HEK293 (cell line): ENCODE measurements at regions not wholly inside any gene's neighbourhood (a gene's known extent, or its start where the extent isn't known, plus 50 kb on each side); places are given as distances from the start of the nearest gene placed in this dataset.

Experiments used
- CTCF ChIA-PET: fragments of 350-600 bp; formaldehyde crosslinking; extraction: SDS; loops from one replicate; lab custom pipeline; 2021; ENCODE audit warnings: antibody characterized with exemption; lab: Yijun Ruan, JAX
- POLR2A ChIA-PET: fragments of 300-600 bp; formaldehyde crosslinking; extraction: SDS; loops from one replicate; lab custom pipeline; 2020; ENCODE audit warnings: antibody characterized with exemption, inconsistent platforms; lab: Yijun Ruan, JAX
- H3K27ac ChIP-seq: fragments of 200-500 bp; sonication (Bioruptor generic); 2 replicates; pipeline ENCODE4 v1.5.1; 2014; ENCODE audit warnings: low read depth, low read length, control low read depth, inconsistent platforms; ENCODE audit errors: extremely low read depth
- H3K36me3 ChIP-seq, 2 experiments: fragments of 200-500 bp in 1 of 2; sonication (Bioruptor generic) in 1 of 2; 1 replicate in 1 of 2; 2 replicates in 1 of 2; pipeline ENCODE4 v1.5.1; 2014 to 2017; ENCODE audit warnings: inconsistent platforms in 2 of 2, low read length in 2 of 2; ENCODE audit not compliant: control insufficient read depth in 2 of 2, insufficient read depth in 1 of 2
- H3K4me1 ChIP-seq: fragments of 200-500 bp; sonication (Bioruptor generic); 2 replicates; pipeline ENCODE4 v1.5.1; 2014; ENCODE audit warnings: mild to moderate bottlenecking, low read length, inconsistent platforms; ENCODE audit not compliant: control insufficient read depth, insufficient read depth
- H3K4me3 ChIP-seq: 2 replicates; pipeline ENCODE4 v1.5.1; 2011; ENCODE audit warnings: low read depth, mild to moderate bottlenecking, control low read depth, low read length, moderate library complexity
- H3K9me3 ChIP-seq: fragments of 200-500 bp; sonication (Bioruptor generic); 2 replicates; pipeline ENCODE4 v1.5.1; 2014; ENCODE audit warnings: low read depth, low read length, inconsistent platforms; ENCODE audit not compliant: control insufficient read depth, insufficient read depth
- FEZF1 ChIP-seq: fragments of 450-650 bp; formaldehyde crosslinking; IDR thresholded peaks from 2 replicates; pipeline ENCODE4 v1.5.1; 2016; ENCODE audit warnings: missing biosample characterization, missing genetic modification characterization
- PRDM6 ChIP-seq: fragments of 450-650 bp; formaldehyde crosslinking; IDR thresholded peaks from 2 replicates; pipeline ENCODE4 v1.5.1; 2017; ENCODE audit warnings: missing biosample characterization, missing genetic modification characterization
- RBAK ChIP-seq: fragments of 450-650 bp; formaldehyde crosslinking; IDR thresholded peaks from 2 replicates; pipeline ENCODE4 v1.5.1; 2016; ENCODE audit warnings: missing biosample characterization, missing genetic modification characterization
- ZBTB1 ChIP-seq: fragments of 450-650 bp; formaldehyde crosslinking; IDR thresholded peaks from 2 replicates; pipeline ENCODE4 v1.5.1; 2016; ENCODE audit warnings: missing biosample characterization, missing genetic modification characterization
- ZBTB17 ChIP-seq: fragments of 450-650 bp; formaldehyde crosslinking; IDR thresholded peaks from 2 replicates; pipeline ENCODE4 v1.5.1; 2016; ENCODE audit warnings: missing biosample characterization, missing genetic modification characterization
- ZBTB21 ChIP-seq: fragments of 450-650 bp; formaldehyde crosslinking; IDR thresholded peaks from 2 replicates; pipeline ENCODE4 v1.5.1; 2017; ENCODE audit warnings: missing biosample characterization, missing genetic modification characterization
- ZBTB6 ChIP-seq: fragments of 450-650 bp; formaldehyde crosslinking; IDR thresholded peaks from 2 replicates; pipeline ENCODE4 v1.5.1; 2017; ENCODE audit warnings: missing biosample characterization, missing genetic modification characterization
- ZFP3 ChIP-seq: fragments of 450-650 bp; formaldehyde crosslinking; IDR thresholded peaks from 2 replicates; pipeline ENCODE4 v1.5.1; 2016; ENCODE audit warnings: low read depth, missing biosample characterization, missing genetic modification characterization
- ZIC2 ChIP-seq: fragments of 450-650 bp; formaldehyde crosslinking; IDR thresholded peaks from 2 replicates; pipeline ENCODE4 v1.5.1; 2016; ENCODE audit warnings: missing biosample characterization, missing genetic modification characterization
- ZNF175 ChIP-seq: fragments of 450-650 bp; formaldehyde crosslinking; IDR thresholded peaks from 2 replicates; pipeline ENCODE4 v1.5.1; 2016; ENCODE audit warnings: missing biosample characterization, missing genetic modification characterization
- ZNF214 ChIP-seq: fragments of 450-650 bp; formaldehyde crosslinking; IDR thresholded peaks from 2 replicates; pipeline ENCODE4 v1.5.1; 2017; ENCODE audit warnings: missing biosample characterization, mild to moderate bottlenecking, missing genetic modification characterization, borderline replicate concordance
- ZNF239 ChIP-seq: fragments of 450-650 bp; formaldehyde crosslinking; IDR thresholded peaks from 2 replicates; pipeline ENCODE4 v1.5.1; 2016; ENCODE audit warnings: missing biosample characterization, missing genetic modification characterization
- ZNF266 ChIP-seq: fragments of 450-650 bp; formaldehyde crosslinking; IDR thresholded peaks from 2 replicates; pipeline ENCODE4 v1.5.1; 2016; ENCODE audit warnings: missing biosample characterization, missing genetic modification characterization, low read depth
- ZNF274 ChIP-seq, 2 experiments: fragments of 200-500 bp in 1 of 2; fragments of 450-650 bp in 1 of 2; sonication (Bioruptor generic) in 1 of 2; formaldehyde crosslinking in 1 of 2; IDR thresholded peaks; 2 replicates each; pipeline versions ENCODE4 v1.5.1 to v1.6.1; 2014 to 2016; ENCODE audit warnings: borderline replicate concordance in 1 of 2, inconsistent platforms in 1 of 2, low read length in 1 of 2, missing biosample characterization in 1 of 2, missing genetic modification characterization in 1 of 2
- ZNF366 ChIP-seq: fragments of 450-650 bp; formaldehyde crosslinking; conservative IDR thresholded peaks from 2 replicates; pipeline ENCODE4 v1.5.1; 2016; ENCODE audit warnings: missing biosample characterization, missing genetic modification characterization
- ZNF521 ChIP-seq: fragments of 450-650 bp; formaldehyde crosslinking; IDR thresholded peaks from 2 replicates; pipeline ENCODE4 v1.5.1; 2017; ENCODE audit warnings: missing biosample characterization, mild to moderate bottlenecking, missing genetic modification characterization
- ZNF548 ChIP-seq: fragments of 450-650 bp; formaldehyde crosslinking; IDR thresholded peaks from 2 replicates; pipeline ENCODE4 v1.5.1; 2016; ENCODE audit warnings: missing biosample characterization, missing genetic modification characterization
- ZNF658 ChIP-seq: fragments of 450-650 bp; formaldehyde crosslinking; IDR thresholded peaks from 2 replicates; pipeline ENCODE4; 2016; ENCODE audit warnings: missing biosample characterization, missing genetic modification characterization
- ZNF660 ChIP-seq: fragments of 450-650 bp; IDR thresholded peaks from 2 replicates; pipeline ENCODE4 v1.5.1; 2018; ENCODE audit warnings: missing biosample characterization, mild to moderate bottlenecking, missing genetic modification characterization
- ZNF777 ChIP-seq: fragments of 450-650 bp; formaldehyde crosslinking; IDR thresholded peaks from 2 replicates; pipeline ENCODE4 v1.5.1; 2017; ENCODE audit warnings: missing biosample characterization, missing genetic modification characterization, borderline replicate concordance
- ZNF792 ChIP-seq: fragments of 450-650 bp; formaldehyde crosslinking; IDR thresholded peaks from 2 replicates; pipeline ENCODE4 v1.5.1; 2016; ENCODE audit warnings: missing biosample characterization, missing genetic modification characterization
- ZSCAN23 ChIP-seq: fragments of 450-650 bp; formaldehyde crosslinking; IDR thresholded peaks from 2 replicates; pipeline ENCODE4 v1.5.1; 2016; ENCODE audit warnings: missing biosample characterization, missing genetic modification characterization
- TF ChIP-seq, protein P1 (sequence below): fragments of 450-650 bp; formaldehyde crosslinking; IDR thresholded peaks from 2 replicates; pipeline ENCODE4 v1.5.1; 2016; ENCODE audit warnings: missing biosample characterization, missing genetic modification characterization
- TF ChIP-seq, protein P2 (sequence below): fragments of 450-650 bp; formaldehyde crosslinking; IDR thresholded peaks from 2 replicates; pipeline ENCODE4 v1.5.1; 2016; ENCODE audit warnings: missing biosample characterization, missing genetic modification characterization
- TF ChIP-seq, protein P3 (sequence below): fragments of 450-650 bp; formaldehyde crosslinking; IDR thresholded peaks from 2 replicates; pipeline ENCODE4 v1.5.1; 2016; ENCODE audit warnings: missing biosample characterization, missing genetic modification characterization
- TF ChIP-seq, protein P4 (sequence below): fragments of 450-650 bp; formaldehyde crosslinking; IDR thresholded peaks from 2 replicates; pipeline ENCODE4 v1.5.1; 2017; ENCODE audit warnings: missing biosample characterization, missing genetic modification characterization

DNA sequence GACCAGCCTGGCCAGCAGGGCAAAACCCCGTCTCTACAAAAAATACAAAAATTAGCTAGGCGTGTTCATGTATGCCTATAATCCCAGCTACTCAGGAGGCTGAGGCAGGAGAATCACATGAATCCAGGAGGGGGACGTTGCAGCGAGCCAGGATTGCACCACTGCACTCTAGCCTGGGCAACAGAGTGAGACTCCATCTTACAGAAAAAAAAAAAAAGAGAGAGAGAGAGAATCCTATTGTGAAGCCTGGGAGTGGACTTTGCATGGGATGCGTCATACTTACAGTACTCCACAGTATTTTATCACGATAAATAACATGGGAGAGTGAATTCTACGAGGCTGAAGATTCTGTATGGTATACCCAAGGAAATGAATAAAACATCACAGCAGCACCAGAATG is 139.6 kb downstream of the AASDH start:
- Histone ChIP-seq H3K36me3 (no peaks in the 10 kb centered on the region), H3K4me3 (no peak overlapping the region), H3K9me3 (no peaks in the 10 kb centered on the region), H3K4me1 (no peaks in the 10 kb centered on the region), H3K27ac (no peak overlapping the region)
- TF ChIP-seq ZNF266 (tag by site-specific recombination) = no peak
- TF ChIP-seq, protein P1, sequence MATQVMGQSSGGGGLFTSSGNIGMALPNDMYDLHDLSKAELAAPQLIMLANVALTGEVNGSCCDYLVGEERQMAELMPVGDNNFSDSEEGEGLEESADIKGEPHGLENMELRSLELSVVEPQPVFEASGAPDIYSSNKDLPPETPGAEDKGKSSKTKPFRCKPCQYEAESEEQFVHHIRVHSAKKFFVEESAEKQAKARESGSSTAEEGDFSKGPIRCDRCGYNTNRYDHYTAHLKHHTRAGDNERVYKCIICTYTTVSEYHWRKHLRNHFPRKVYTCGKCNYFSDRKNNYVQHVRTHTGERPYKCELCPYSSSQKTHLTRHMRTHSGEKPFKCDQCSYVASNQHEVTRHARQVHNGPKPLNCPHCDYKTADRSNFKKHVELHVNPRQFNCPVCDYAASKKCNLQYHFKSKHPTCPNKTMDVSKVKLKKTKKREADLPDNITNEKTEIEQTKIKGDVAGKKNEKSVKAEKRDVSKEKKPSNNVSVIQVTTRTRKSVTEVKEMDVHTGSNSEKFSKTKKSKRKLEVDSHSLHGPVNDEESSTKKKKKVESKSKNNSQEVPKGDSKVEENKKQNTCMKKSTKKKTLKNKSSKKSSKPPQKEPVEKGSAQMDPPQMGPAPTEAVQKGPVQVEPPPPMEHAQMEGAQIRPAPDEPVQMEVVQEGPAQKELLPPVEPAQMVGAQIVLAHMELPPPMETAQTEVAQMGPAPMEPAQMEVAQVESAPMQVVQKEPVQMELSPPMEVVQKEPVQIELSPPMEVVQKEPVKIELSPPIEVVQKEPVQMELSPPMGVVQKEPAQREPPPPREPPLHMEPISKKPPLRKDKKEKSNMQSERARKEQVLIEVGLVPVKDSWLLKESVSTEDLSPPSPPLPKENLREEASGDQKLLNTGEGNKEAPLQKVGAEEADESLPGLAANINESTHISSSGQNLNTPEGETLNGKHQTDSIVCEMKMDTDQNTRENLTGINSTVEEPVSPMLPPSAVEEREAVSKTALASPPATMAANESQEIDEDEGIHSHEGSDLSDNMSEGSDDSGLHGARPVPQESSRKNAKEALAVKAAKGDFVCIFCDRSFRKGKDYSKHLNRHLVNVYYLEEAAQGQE (tag by site-specific recombination) = no peak
- no peak for TF ChIP-seq ZNF658 (tag by site-specific recombination)
- no peak for TF ChIP-seq ZNF548 (tag by site-specific recombination)
- TF ChIP-seq ZNF521 (tag by site-specific recombination) = no peak
- TF ChIP-seq ZBTB17 (tag by site-specific recombination) = no peak
- TF ChIP-seq PRDM6 (tag by site-specific recombination) = no peak
- TF ChIP-seq ZNF214 (tag by site-specific recombination) = no peak
- no peak for TF ChIP-seq ZNF366 (tag by site-specific recombination)
- TF ChIP-seq ZBTB21 (tag by site-specific recombination) = no peak
- no peak for TF ChIP-seq ZIC2 (tag by site-specific recombination)
- TF ChIP-seq, protein P2, sequence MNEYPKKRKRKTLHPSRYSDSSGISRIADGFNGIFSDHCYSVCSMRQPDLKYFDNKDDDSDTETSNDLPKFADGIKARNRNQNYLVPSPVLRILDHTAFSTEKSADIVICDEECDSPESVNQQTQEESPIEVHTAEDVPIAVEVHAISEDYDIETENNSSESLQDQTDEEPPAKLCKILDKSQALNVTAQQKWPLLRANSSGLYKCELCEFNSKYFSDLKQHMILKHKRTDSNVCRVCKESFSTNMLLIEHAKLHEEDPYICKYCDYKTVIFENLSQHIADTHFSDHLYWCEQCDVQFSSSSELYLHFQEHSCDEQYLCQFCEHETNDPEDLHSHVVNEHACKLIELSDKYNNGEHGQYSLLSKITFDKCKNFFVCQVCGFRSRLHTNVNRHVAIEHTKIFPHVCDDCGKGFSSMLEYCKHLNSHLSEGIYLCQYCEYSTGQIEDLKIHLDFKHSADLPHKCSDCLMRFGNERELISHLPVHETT (tag by site-specific recombination) = no peak
- TF ChIP-seq ZNF660 (tag by site-specific recombination) = no peak
- TF ChIP-seq ZNF792 (tag by site-specific recombination) = no peak
- TF ChIP-seq ZNF777 (tag by site-specific recombination) = no peak
- no peak for TF ChIP-seq ZNF274 (IDR thresholded peaks at IDR 0.05; ENCODE audit: low read length)
- TF ChIP-seq ZNF274 (tag by site-specific recombination; IDR thresholded peaks at IDR 0.05; ENCODE audit: borderline replicate concordance) = no peak
- ChIA-PET CTCF (no interaction called here), POLR2A (no interaction called here)

DNA sequence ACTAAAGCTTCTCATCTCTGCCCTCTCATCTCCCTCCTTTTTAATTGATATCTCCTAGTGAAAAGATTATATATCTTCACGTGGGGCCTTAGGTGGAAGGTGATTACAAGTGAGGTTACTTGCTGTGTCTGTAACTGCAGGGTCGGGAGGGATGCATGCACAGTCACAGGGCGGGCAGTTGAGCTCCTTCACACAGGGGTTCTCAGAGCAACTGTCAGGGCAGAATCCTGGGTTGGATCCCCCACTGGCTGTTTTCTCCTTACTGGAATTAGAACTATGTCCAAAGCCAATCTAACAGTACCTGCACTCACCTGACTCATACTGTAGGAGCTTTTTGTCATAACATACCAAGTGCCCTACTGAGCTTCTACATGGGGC is 141.1 kb downstream of the AASDH start:
- Histone ChIP-seq H3K4me1 (no peaks in the 10 kb centered on the region), H3K36me3 (no peaks in the 10 kb centered on the region), H3K4me3 (no peak overlapping the region), H3K9me3 (no peaks in the 10 kb centered on the region), H3K27ac (no peak overlapping the region)
- ChIA-PET POLR2A (no interaction called here), CTCF (no interaction called here)
- TF ChIP-seq, protein P3, sequence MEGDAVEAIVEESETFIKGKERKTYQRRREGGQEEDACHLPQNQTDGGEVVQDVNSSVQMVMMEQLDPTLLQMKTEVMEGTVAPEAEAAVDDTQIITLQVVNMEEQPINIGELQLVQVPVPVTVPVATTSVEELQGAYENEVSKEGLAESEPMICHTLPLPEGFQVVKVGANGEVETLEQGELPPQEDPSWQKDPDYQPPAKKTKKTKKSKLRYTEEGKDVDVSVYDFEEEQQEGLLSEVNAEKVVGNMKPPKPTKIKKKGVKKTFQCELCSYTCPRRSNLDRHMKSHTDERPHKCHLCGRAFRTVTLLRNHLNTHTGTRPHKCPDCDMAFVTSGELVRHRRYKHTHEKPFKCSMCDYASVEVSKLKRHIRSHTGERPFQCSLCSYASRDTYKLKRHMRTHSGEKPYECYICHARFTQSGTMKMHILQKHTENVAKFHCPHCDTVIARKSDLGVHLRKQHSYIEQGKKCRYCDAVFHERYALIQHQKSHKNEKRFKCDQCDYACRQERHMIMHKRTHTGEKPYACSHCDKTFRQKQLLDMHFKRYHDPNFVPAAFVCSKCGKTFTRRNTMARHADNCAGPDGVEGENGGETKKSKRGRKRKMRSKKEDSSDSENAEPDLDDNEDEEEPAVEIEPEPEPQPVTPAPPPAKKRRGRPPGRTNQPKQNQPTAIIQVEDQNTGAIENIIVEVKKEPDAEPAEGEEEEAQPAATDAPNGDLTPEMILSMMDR (tag by site-specific recombination) = no peak
- no peak for TF ChIP-seq RBAK (tag by site-specific recombination)
- no peak for TF ChIP-seq ZFP3
- TF ChIP-seq FEZF1 (tag by site-specific recombination) = no peak
- no peak for TF ChIP-seq ZBTB6 (tag by site-specific recombination)
- no peak for TF ChIP-seq ZNF239 (tag by site-specific recombination)
- TF ChIP-seq ZNF175 (tag by site-specific recombination) = no peak
- TF ChIP-seq ZSCAN23 (tag by site-specific recombination) = no peak
- no peak for TF ChIP-seq ZBTB1 (tag by site-specific recombination)
- TF ChIP-seq, protein P4, sequence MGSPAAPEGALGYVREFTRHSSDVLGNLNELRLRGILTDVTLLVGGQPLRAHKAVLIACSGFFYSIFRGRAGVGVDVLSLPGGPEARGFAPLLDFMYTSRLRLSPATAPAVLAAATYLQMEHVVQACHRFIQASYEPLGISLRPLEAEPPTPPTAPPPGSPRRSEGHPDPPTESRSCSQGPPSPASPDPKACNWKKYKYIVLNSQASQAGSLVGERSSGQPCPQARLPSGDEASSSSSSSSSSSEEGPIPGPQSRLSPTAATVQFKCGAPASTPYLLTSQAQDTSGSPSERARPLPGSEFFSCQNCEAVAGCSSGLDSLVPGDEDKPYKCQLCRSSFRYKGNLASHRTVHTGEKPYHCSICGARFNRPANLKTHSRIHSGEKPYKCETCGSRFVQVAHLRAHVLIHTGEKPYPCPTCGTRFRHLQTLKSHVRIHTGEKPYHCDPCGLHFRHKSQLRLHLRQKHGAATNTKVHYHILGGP (tag by site-specific recombination) = no peak
